Astrocyte of the cerebellum (primary cell): ENCODE measurements at regions not wholly inside any gene's neighbourhood (a gene's known extent, or its start where the extent isn't known, plus 50 kb on each side); places are given as distances from the start of the nearest gene placed in this dataset.

ENCODE experiments used
- DNase-seq: peaks from one replicate; pipeline ENCODE4 v3.0.0-alpha.2; 2011; ENCODE audit warnings: low read depth
- H3K4me3 ChIP-seq: 2 replicates; pipeline ENCODE4 v1.5.1; 2011; ENCODE audit warnings: mild to moderate bottlenecking, low read depth, low read length, moderate library complexity
- CTCF ChIP-seq: IDR thresholded peaks from 2 replicates; pipeline ENCODE4 v1.5.1; 2012; ENCODE audit warnings: low read length, low read depth, moderate library complexity, mild to moderate bottlenecking; ENCODE audit errors: missing control alignments
- in situ Hi-C: cut with HindIII; loops from 2 replicates; pipeline ENCODE4 v1.10.0; 2017; ENCODE audit warnings: low sequenced_read_pairs

DNA sequence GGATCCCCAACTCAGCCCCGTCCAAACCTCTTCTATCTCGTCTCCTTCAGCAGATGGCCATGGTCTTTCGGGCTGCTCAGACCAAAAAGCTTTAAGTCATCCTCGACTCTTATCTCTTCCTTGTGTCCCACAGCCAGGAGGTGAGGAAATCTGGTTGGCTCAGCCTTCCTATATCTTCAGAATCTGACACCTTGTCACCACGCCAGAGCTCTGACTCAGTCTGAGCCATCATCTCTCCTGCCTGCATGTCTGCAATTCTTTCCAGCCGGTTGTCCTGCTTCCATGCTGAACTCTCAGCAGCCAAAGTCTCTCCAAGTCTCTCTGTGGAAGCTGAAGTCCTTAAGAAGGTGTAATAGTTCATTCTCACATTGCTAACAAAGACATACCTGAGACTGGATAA, 419.3 kb upstream of the ADAMTS16 start:
- no peak for TF ChIP-seq CTCF
- in situ Hi-C loops = no loop called here
- DNase-seq = peak; percentile 36
- H3K4me3 ChIP-seq = no peak overlapping the region

DNA sequence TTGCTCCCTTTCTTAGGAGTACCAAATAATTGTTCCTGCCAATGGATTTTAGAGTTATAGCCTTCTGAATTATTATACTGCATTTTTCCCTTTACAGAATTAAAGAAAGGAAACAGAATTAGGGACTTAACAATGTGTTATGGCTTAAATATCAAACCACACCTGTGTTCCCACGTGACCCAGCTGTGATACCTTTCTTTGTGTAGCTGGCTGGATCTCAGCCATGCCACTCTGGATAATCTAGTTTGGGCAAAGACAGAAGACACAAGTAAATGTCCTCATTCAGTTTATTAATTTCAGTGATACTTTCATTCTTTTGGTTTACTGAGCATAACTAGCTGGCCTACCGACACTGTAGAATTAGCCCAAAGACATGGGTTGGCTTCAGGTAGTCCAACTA, 417.2 kb upstream of the ADAMTS16 start:
- no peak overlapping the region for H3K4me3 ChIP-seq
- no peak for DNase-seq

GRCh38 chr5:4725594-4725993, 414.5 kb upstream of the ADAMTS16 start:
- H3K4me3 ChIP-seq = no peak overlapping the region
- in situ Hi-C loops = no loop called here
- DNase-seq = no peak
- no peak for TF ChIP-seq CTCF

More for the DNA sequence above, 417.2 kb upstream of the ADAMTS16 start:
- no peak for TF ChIP-seq CTCF
- in situ Hi-C loops = no loop called here

DNA sequence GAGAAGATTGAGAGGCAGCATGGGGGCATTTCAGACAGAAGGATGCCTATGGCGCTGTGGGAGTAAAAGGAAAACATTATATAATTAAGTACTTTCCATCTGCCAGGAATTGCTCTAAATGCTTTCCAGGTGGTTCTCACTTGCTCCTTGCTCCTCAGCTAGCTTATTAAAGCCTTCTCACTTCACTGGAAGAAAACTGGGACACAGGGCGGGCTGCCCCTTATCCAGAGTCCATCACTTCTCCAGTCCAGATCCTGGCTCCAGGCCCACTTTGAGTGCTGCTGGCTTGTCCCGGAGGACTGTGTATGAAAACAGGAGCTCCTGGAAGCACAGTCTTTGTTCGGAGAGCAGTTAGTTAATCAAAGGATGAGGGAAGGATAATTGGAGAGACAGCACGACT, 409.9 kb upstream of the ADAMTS16 start:
- in situ Hi-C loops = no loop called here
- H3K4me3 ChIP-seq = no peak overlapping the region
- TF ChIP-seq CTCF = no peak
- DNase-seq = no peak

DNA sequence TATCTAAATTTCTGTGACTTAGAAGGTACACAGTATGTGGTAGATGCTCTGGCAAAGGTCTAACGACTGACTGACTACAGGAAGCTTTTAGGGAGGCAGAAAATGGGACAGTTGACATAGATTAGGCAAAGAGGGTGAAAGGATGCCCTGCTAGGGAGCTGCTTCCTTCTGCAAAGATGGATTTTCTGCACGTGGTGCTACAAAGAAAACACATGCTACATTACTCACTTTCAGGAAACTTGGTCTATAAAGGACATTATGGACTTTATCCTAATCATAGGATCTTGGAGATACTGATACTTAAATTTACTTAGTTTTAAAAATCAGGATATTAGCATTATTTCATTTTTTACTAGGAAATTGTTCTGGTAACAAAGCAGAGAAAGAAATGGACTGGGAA, 405.8 kb upstream of the ADAMTS16 start:
- H3K4me3 ChIP-seq = no peak overlapping the region
- no peak for DNase-seq
- TF ChIP-seq CTCF = no peak
- in situ Hi-C loops = no loop called here

DNA sequence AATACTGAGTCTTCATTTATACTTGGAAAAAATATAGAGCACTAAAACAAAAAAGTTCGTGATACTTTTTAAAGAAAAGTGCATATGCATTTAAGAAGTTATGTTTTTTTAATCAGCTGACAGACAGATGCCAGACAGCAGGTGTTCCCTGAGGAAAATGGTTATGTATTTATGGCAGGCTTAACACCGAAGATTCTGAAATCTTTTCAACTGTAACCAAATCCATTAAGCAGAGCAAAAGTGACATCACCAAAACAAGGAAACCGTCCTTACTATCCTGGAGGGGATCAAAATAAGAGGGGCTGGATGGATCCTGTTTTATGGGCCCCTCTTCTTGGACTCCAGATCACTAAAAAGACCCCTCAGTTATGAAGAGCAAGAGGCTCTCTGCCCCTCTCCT, 404.9 kb upstream of the ADAMTS16 start:
- H3K4me3 ChIP-seq = no peak overlapping the region
- DNase-seq = no peak
- in situ Hi-C loops = no loop called here
- TF ChIP-seq CTCF = no peak

- no peak for DNase-seq
- no peak for TF ChIP-seq CTCF
- H3K4me3 ChIP-seq = no peak overlapping the region
- in situ Hi-C loops = no loop called here
Measured at GRCh38 chr5:4737868-4738267, 402.3 kb upstream of the ADAMTS16 start.
